ENCODE measurements at regions not wholly inside any gene's neighbourhood (a gene's known extent, or its start where the extent isn't known, plus 50 kb on each side); places are given as distances from the start of the nearest gene placed in this dataset.
"Not testable (repeated sequence)": the region's sequence is repeated elsewhere in the genome, so short reads cannot be mapped to it uniquely, and the experiment has no call there.

- peak in 1 of 2 donors; percentile 51 for DNase-seq
- ATAC-seq (ENCODE audit: low FRiP score); H3K36me3 ChIP-seq (ENCODE audit: control insufficient read depth in 1 of 2, insufficient read depth in 2 of 2, low read length in 1 of 2); intact Hi-C loops (cut with DNase I); H3K27me3 ChIP-seq (ENCODE audit: control insufficient read depth in 1 of 2, insufficient read depth in 2 of 2, low read length in 1 of 2); H3K9me3 ChIP-seq (ENCODE audit: control insufficient read depth, low read length); H3K4me1 ChIP-seq (ENCODE audit: control insufficient read depth in 1 of 2, insufficient read depth in 2 of 2, low read length in 2 of 2); H3K4me3 ChIP-seq (ENCODE audit: low read length in 2 of 2); H3K27ac ChIP-seq (ENCODE audit: low read depth in 1 of 2, low read length in 2 of 2): not testable (repeated sequence)
- 93 to 97% methylated on average over 22 to 30 of the region's 30 CpGs for WGBS, 2 donors
Measured at GRCh38 chrX:90112365-90112764, 190.7 kb downstream of the TGIF2LX start.

GRCh38 chrX:90134947-90135346 is 213.2 kb downstream of the TGIF2LX start:
- H3K36me3 ChIP-seq (ENCODE audit: control insufficient read depth in 1 of 2, insufficient read depth in 2 of 2, low read length in 1 of 2); ATAC-seq (ENCODE audit: low FRiP score); H3K4me1 ChIP-seq (ENCODE audit: control insufficient read depth in 1 of 2, insufficient read depth in 2 of 2, low read length in 2 of 2); DNase-seq; H3K27ac ChIP-seq (ENCODE audit: low read depth in 1 of 2, low read length in 2 of 2); H3K4me3 ChIP-seq (ENCODE audit: low read length in 2 of 2); intact Hi-C loops (cut with DNase I); H3K27me3 ChIP-seq (ENCODE audit: control insufficient read depth in 1 of 2, insufficient read depth in 2 of 2, low read length in 1 of 2); H3K9me3 ChIP-seq (ENCODE audit: control insufficient read depth, low read length): not testable (repeated sequence)
- 59 to 80% methylated on average over 1 to 2 of the region's 2 CpGs for WGBS, 2 donors

GRCh38 chrX:90178976-90179375 is 257.3 kb downstream of the TGIF2LX start:
- H3K9me3 ChIP-seq (ENCODE audit: control insufficient read depth, low read length); H3K36me3 ChIP-seq (ENCODE audit: control insufficient read depth in 1 of 2, insufficient read depth in 2 of 2, low read length in 1 of 2); DNase-seq; H3K27ac ChIP-seq (ENCODE audit: low read depth in 1 of 2, low read length in 2 of 2); H3K4me3 ChIP-seq (ENCODE audit: low read length in 2 of 2); H3K4me1 ChIP-seq (ENCODE audit: control insufficient read depth in 1 of 2, insufficient read depth in 2 of 2, low read length in 2 of 2); H3K27me3 ChIP-seq (ENCODE audit: control insufficient read depth in 1 of 2, insufficient read depth in 2 of 2, low read length in 1 of 2); intact Hi-C loops (cut with DNase I); ATAC-seq (ENCODE audit: low FRiP score): not testable (repeated sequence)
- WGBS, 2 donors, result 50 to 58% methylated on average over 8 of the region's 8 CpGs

GRCh38 chrX:90189046-90189445 is 267.3 kb downstream of the TGIF2LX start:
- DNase-seq; H3K36me3 ChIP-seq (ENCODE audit: control insufficient read depth in 1 of 2, insufficient read depth in 2 of 2, low read length in 1 of 2); H3K27ac ChIP-seq (ENCODE audit: low read depth in 1 of 2, low read length in 2 of 2); H3K4me1 ChIP-seq (ENCODE audit: control insufficient read depth in 1 of 2, insufficient read depth in 2 of 2, low read length in 2 of 2); H3K27me3 ChIP-seq (ENCODE audit: control insufficient read depth in 1 of 2, insufficient read depth in 2 of 2, low read length in 1 of 2); H3K9me3 ChIP-seq (ENCODE audit: control insufficient read depth, low read length); ATAC-seq (ENCODE audit: low FRiP score); H3K4me3 ChIP-seq (ENCODE audit: low read length in 2 of 2); intact Hi-C loops (cut with DNase I): not testable (repeated sequence)

- 66 to 77% methylated on average over 3 of the region's 3 CpGs for WGBS, 2 donors
- H3K36me3 ChIP-seq (ENCODE audit: control insufficient read depth in 1 of 2, insufficient read depth in 2 of 2, low read length in 1 of 2); intact Hi-C loops (cut with DNase I); ATAC-seq (ENCODE audit: low FRiP score); H3K4me1 ChIP-seq (ENCODE audit: control insufficient read depth in 1 of 2, insufficient read depth in 2 of 2, low read length in 2 of 2); H3K27me3 ChIP-seq (ENCODE audit: control insufficient read depth in 1 of 2, insufficient read depth in 2 of 2, low read length in 1 of 2); H3K27ac ChIP-seq (ENCODE audit: low read depth in 1 of 2, low read length in 2 of 2); H3K9me3 ChIP-seq (ENCODE audit: control insufficient read depth, low read length); DNase-seq; H3K4me3 ChIP-seq (ENCODE audit: low read length in 2 of 2): not testable (repeated sequence)
Measured at GRCh38 chrX:90206840-90207239, 285.1 kb downstream of the TGIF2LX start.

- H3K27me3 ChIP-seq (ENCODE audit: control insufficient read depth in 1 of 2, insufficient read depth in 2 of 2, low read length in 1 of 2); H3K9me3 ChIP-seq (ENCODE audit: control insufficient read depth, low read length); H3K36me3 ChIP-seq (ENCODE audit: control insufficient read depth in 1 of 2, insufficient read depth in 2 of 2, low read length in 1 of 2); H3K4me1 ChIP-seq (ENCODE audit: control insufficient read depth in 1 of 2, insufficient read depth in 2 of 2, low read length in 2 of 2); intact Hi-C loops (cut with DNase I); ATAC-seq (ENCODE audit: low FRiP score); DNase-seq; H3K4me3 ChIP-seq (ENCODE audit: low read length in 2 of 2); H3K27ac ChIP-seq (ENCODE audit: low read depth in 1 of 2, low read length in 2 of 2): not testable (repeated sequence)
- WGBS, 2 donors, result 81 to 90% methylated on average over 3 of the region's 4 CpGs
Measured at GRCh38 chrX:90222620-90223019, 300.9 kb downstream of the TGIF2LX start.

GRCh38 chrX:90271645-90272044 is 349.9 kb downstream of the TGIF2LX start:
- H3K27me3 ChIP-seq (ENCODE audit: control insufficient read depth in 1 of 2, insufficient read depth in 2 of 2, low read length in 1 of 2); H3K27ac ChIP-seq (ENCODE audit: low read depth in 1 of 2, low read length in 2 of 2); intact Hi-C loops (cut with DNase I); DNase-seq; H3K36me3 ChIP-seq (ENCODE audit: control insufficient read depth in 1 of 2, insufficient read depth in 2 of 2, low read length in 1 of 2); H3K4me3 ChIP-seq (ENCODE audit: low read length in 2 of 2); H3K4me1 ChIP-seq (ENCODE audit: control insufficient read depth in 1 of 2, insufficient read depth in 2 of 2, low read length in 2 of 2); ATAC-seq (ENCODE audit: low FRiP score); H3K9me3 ChIP-seq (ENCODE audit: control insufficient read depth, low read length): not testable (repeated sequence)
- WGBS, 2 donors, result 43 to 51% methylated on average over 5 of the region's 5 CpGs

All from aorta (tissue), 5 donors.